ENCODE measurements at regions not wholly inside any gene's neighbourhood (a gene's known extent, or its start where the extent isn't known, plus 50 kb on each side); places are given as distances from the start of the nearest gene placed in this dataset.

GRCh38 chr15:95032156-95032555 lies 800.8 kb downstream of the MCTP2 start:
- Histone ChIP-seq H4K20me1 (replicated peaks; ENCODE audit: insufficient read depth) (no peaks in the 10 kb centered on the region), H3K4me3 (no peak overlapping the region), H2AFZ (no peak overlapping the region), H3K4me1 (ENCODE audit: insufficient read depth) (peaks cover 5% of the 10 kb centered on the region; the same call in 1 of the 2 replicates), H3K36me3 (ENCODE audit: insufficient read depth) (no peaks in the 10 kb centered on the region), H3K27me3 (ENCODE audit: insufficient read depth) (no peaks in the 10 kb centered on the region), H3F3A (replicated peaks; ENCODE audit: low read depth) (no peaks in the 10 kb centered on the region), H3K27ac (ENCODE audit: low read depth) (no peak overlapping the region), H3K9me2 (ENCODE audit: insufficient read depth) (peaks cover 2% of the 10 kb centered on the region; the same call in 1 of the 2 replicates), H3K79me2 (replicated peaks; ENCODE audit: insufficient read depth) (no peaks in the 10 kb centered on the region), H3K4me2 (no peak overlapping the region)
- Mint-ChIP-seq H3K36me3 (ENCODE audit: low read depth) (peaks cover 4% of the 10 kb centered on the region; the same call in 1 of the 3 replicates), H3K27me3 (ENCODE audit: insufficient read depth, low read depth, poor library complexity) (no peaks in the 10 kb centered on the region), H3K27ac (no peak overlapping the region), H3K4me1 (peaks cover 12% of the 10 kb centered on the region), H3K9me3 (peaks cover under 1% of the 10 kb centered on the region; the same call in 2 of the 3 replicates), H3K4me3 (no peak overlapping the region)
- ATAC-seq (no peak), DNase-seq (ENCODE audit: low spot score) (no peak)
- no peak for TF ChIP-seq EZH2phosphoT487 (IDR thresholded peaks at IDR 0.05; ENCODE audit: unreplicated experiment)
- TF ChIP-seq JUNB (IDR thresholded peaks at IDR 0.05; ENCODE audit: unreplicated experiment), result no peak
- TF ChIP-seq POLR2AphosphoS5 (IDR thresholded peaks at IDR 0.05; ENCODE audit: low read depth), result no peak
- no peak for TF ChIP-seq STAT1 (IDR thresholded peaks at IDR 0.05; ENCODE audit: unreplicated experiment)
- TF ChIP-seq, protein P1, sequence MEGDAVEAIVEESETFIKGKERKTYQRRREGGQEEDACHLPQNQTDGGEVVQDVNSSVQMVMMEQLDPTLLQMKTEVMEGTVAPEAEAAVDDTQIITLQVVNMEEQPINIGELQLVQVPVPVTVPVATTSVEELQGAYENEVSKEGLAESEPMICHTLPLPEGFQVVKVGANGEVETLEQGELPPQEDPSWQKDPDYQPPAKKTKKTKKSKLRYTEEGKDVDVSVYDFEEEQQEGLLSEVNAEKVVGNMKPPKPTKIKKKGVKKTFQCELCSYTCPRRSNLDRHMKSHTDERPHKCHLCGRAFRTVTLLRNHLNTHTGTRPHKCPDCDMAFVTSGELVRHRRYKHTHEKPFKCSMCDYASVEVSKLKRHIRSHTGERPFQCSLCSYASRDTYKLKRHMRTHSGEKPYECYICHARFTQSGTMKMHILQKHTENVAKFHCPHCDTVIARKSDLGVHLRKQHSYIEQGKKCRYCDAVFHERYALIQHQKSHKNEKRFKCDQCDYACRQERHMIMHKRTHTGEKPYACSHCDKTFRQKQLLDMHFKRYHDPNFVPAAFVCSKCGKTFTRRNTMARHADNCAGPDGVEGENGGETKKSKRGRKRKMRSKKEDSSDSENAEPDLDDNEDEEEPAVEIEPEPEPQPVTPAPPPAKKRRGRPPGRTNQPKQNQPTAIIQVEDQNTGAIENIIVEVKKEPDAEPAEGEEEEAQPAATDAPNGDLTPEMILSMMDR (conservative IDR thresholded peaks at IDR 0.05; ENCODE audit: low read depth in 2 of 2), result no peak
- TF ChIP-seq, protein P2, sequence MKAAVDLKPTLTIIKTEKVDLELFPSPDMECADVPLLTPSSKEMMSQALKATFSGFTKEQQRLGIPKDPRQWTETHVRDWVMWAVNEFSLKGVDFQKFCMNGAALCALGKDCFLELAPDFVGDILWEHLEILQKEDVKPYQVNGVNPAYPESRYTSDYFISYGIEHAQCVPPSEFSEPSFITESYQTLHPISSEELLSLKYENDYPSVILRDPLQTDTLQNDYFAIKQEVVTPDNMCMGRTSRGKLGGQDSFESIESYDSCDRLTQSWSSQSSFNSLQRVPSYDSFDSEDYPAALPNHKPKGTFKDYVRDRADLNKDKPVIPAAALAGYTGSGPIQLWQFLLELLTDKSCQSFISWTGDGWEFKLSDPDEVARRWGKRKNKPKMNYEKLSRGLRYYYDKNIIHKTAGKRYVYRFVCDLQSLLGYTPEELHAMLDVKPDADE (IDR thresholded peaks at IDR 0.05), result no peak
- no peak for TF ChIP-seq EZH2 (IDR thresholded peaks at IDR 0.05; ENCODE audit: low read depth, unreplicated experiment)
- no peak for TF ChIP-seq ZNF331 (CRISPR knock-in tag; IDR thresholded peaks at IDR 0.05; ENCODE audit: low read depth)
- no peak for TF ChIP-seq CREB1 (CRISPR knock-in tag; IDR thresholded peaks at IDR 0.05; ENCODE audit: low read depth)

- no peaks in the 10 kb centered on the region for H3F3A ChIP-seq (replicated peaks; ENCODE audit: low read depth)
- DNase-seq (ENCODE audit: low spot score) (no peak), ATAC-seq (no peak)
- H3K4me2 ChIP-seq, result no peak overlapping the region
- no peaks in the 10 kb centered on the region for H3K79me2 ChIP-seq (replicated peaks; ENCODE audit: insufficient read depth)
- Mint-ChIP-seq H3K27ac (no peak overlapping the region), H3K4me1 (peaks cover 12% of the 10 kb centered on the region), H3K9me3 (peaks cover 11% of the 10 kb centered on the region), H3K36me3 (ENCODE audit: low read depth) (peaks cover 10% of the 10 kb centered on the region; the same call in 2 of the 3 replicates), H3K27me3 (ENCODE audit: insufficient read depth, low read depth, poor library complexity) (peaks cover 1% of the 10 kb centered on the region), H3K4me3 (no peak overlapping the region)
- no peaks in the 10 kb centered on the region for H3K27me3 ChIP-seq (ENCODE audit: insufficient read depth)
- H3K4me3 ChIP-seq, result no peak overlapping the region
- H4K20me1 ChIP-seq (replicated peaks; ENCODE audit: insufficient read depth), result no peaks in the 10 kb centered on the region
- no peaks in the 10 kb centered on the region for H3K36me3 ChIP-seq (ENCODE audit: insufficient read depth)
- H2AFZ ChIP-seq, result no peak overlapping the region; the same call in 1 of the 2 replicates
- H3K27ac ChIP-seq (ENCODE audit: low read depth), result no peak overlapping the region
- peaks cover 2% of the 10 kb centered on the region; the same call in 1 of the 2 replicates for H3K9me2 ChIP-seq (ENCODE audit: insufficient read depth)
- H3K4me1 ChIP-seq (ENCODE audit: insufficient read depth), result peaks cover 5% of the 10 kb centered on the region; the same call in 1 of the 2 replicates
- TF ChIP-seq STAT1 (IDR thresholded peaks at IDR 0.05; ENCODE audit: unreplicated experiment), result no peak
- no peak for TF ChIP-seq ZNF331 (CRISPR knock-in tag; IDR thresholded peaks at IDR 0.05; ENCODE audit: low read depth)
- TF ChIP-seq, protein P3, sequence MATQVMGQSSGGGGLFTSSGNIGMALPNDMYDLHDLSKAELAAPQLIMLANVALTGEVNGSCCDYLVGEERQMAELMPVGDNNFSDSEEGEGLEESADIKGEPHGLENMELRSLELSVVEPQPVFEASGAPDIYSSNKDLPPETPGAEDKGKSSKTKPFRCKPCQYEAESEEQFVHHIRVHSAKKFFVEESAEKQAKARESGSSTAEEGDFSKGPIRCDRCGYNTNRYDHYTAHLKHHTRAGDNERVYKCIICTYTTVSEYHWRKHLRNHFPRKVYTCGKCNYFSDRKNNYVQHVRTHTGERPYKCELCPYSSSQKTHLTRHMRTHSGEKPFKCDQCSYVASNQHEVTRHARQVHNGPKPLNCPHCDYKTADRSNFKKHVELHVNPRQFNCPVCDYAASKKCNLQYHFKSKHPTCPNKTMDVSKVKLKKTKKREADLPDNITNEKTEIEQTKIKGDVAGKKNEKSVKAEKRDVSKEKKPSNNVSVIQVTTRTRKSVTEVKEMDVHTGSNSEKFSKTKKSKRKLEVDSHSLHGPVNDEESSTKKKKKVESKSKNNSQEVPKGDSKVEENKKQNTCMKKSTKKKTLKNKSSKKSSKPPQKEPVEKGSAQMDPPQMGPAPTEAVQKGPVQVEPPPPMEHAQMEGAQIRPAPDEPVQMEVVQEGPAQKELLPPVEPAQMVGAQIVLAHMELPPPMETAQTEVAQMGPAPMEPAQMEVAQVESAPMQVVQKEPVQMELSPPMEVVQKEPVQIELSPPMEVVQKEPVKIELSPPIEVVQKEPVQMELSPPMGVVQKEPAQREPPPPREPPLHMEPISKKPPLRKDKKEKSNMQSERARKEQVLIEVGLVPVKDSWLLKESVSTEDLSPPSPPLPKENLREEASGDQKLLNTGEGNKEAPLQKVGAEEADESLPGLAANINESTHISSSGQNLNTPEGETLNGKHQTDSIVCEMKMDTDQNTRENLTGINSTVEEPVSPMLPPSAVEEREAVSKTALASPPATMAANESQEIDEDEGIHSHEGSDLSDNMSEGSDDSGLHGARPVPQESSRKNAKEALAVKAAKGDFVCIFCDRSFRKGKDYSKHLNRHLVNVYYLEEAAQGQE (IDR thresholded peaks at IDR 0.05; ENCODE audit: unreplicated experiment), result no peak
- TF ChIP-seq, protein P2 (IDR thresholded peaks at IDR 0.05), result no peak
- TF ChIP-seq POLR2AphosphoS5 (IDR thresholded peaks at IDR 0.05; ENCODE audit: low read depth), result no peak
- TF ChIP-seq, protein P1 (conservative IDR thresholded peaks at IDR 0.05; ENCODE audit: low read depth in 2 of 2), result no peak
- no peak for TF ChIP-seq EZH2 (IDR thresholded peaks at IDR 0.05; ENCODE audit: low read depth, unreplicated experiment)
- no peak for TF ChIP-seq NANOG (IDR thresholded peaks at IDR 0.05; ENCODE audit: borderline replicate concordance)
- no peak for TF ChIP-seq EZH2phosphoT487 (IDR thresholded peaks at IDR 0.05; ENCODE audit: unreplicated experiment)
- no peak for TF ChIP-seq ZNF114 (CRISPR knock-in tag; IDR thresholded peaks at IDR 0.05)
These were observed 803.7 kb downstream of the MCTP2 start for GRCh38 chr15:95035106-95035505.
